AG20443 (cell line): ENCODE measurements at regions not wholly inside any gene's neighbourhood (a gene's known extent, or its start where the extent isn't known, plus 50 kb on each side); places are given as distances from the start of the nearest gene placed in this dataset.

ENCODE experiments used
- DNase-seq: peaks from one replicate; pipeline ENCODE4 v3.0.0; 2012; ENCODE audit warnings: low spot score, mixed read lengths

- DNase-seq = no peak
Measured at GRCh38 chr18:70386582-70386981, 97.7 kb downstream of the SOCS6 start.

- no peak for DNase-seq
Measured at GRCh38 chr18:70385474-70385873, 96.6 kb downstream of the SOCS6 start.

- peak; percentile 72 for DNase-seq
Measured at GRCh38 chr18:70384181-70384790, 95.4 kb downstream of the SOCS6 start.

- no peak for DNase-seq
Measured at GRCh38 chr18:70382992-70383717, 94.3 kb downstream of the SOCS6 start.

- no peak for DNase-seq
Measured at GRCh38 chr18:70382017-70382416, 93.2 kb downstream of the SOCS6 start.

GRCh38 chr18:70380915-70381896 lies 92.4 kb downstream of the SOCS6 start:
- DNase-seq = no peak
